ENCODE measurements at regions not wholly inside any gene's neighbourhood (a gene's known extent, or its start where the extent isn't known, plus 50 kb on each side); places are given as distances from the start of the nearest gene placed in this dataset.
A peak's percentile ranks its signal among the peaks of the same experiment; 100 is the strongest.

GRCh38 chr12:60689137-60689536, 1093.3 kb downstream of the SLC16A7 start:
- TF ChIP-seq CTCF (IDR thresholded peaks at IDR 0.05; ENCODE audit: low read depth, low read length, poor library complexity, severe bottlenecking) (peak; percentile 29), EZH2phosphoT487 (IDR thresholded peaks at IDR 0.05; ENCODE audit: borderline replicate concordance, low read length) (no peak)

Measured in DOHH2 (cell line).